NCI-H2081 treated with DMSO at 0.1 percent for 48 hours (cell line): ENCODE measurements at regions not wholly inside any gene's neighbourhood (a gene's known extent, or its start where the extent isn't known, plus 50 kb on each side); places are given as distances from the start of the nearest gene placed in this dataset.
"Not testable (repeated sequence)": the region's sequence is repeated elsewhere in the genome, so short reads cannot be mapped to it uniquely, and the experiment has no call there.

Experiments used
- DNase-seq: peaks from one replicate; lab custom pipeline; 2025; lab: John Stamatoyannopoulos, UW

DNA sequence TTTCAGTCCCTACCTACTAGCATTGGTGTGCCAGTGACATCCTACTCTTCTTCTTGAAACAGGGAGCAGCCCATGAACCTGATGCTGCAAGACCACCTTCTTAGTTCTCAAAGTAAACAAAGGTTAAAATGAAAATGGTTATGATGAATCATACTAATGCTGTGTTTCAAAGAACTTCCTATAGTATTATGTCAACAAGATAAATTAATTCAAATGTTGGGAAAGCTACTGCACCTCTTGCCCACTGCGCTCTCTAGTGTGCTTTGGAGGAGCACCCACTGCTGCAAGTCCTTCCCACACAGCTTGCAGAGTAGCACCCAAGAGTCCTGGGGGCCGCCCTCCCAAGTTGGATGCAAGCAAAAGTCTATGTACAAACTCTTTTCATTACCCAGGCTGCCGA lies 81.1 kb downstream of the CD200R1L start:
- DNase-seq, result no peak

- DNase-seq, result no peak
Observed at GRCh38 chr3:112763258-112763657, 83.4 kb downstream of the CD200R1L start.

DNA sequence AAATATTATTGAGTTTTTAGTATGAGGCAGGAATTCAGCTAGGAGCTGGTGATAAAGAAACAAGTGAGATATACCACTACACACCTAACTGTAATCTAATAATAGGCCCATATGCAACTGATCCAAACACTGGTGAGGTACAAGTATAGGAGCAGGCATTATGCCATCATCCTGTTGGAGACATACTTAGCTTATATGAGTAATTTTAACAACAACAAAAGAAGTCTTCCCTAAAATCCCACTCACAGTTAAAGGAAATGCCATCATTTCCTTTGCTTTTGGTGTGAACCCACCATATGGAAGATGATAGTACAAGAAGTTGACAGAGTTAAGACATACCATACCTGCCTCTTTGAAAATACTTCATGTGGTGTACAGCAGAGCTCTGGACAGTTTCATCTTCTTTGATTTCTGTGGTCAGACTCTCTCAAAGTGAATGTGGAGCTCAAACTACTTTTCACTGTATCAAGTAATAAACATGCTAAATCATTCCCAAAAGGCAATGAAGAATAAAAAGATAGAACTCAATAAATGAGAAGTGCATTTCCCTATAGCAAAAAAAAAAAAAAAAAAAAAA lies 85.5 kb downstream of the CD200R1L start:
- no peak for DNase-seq

DNA sequence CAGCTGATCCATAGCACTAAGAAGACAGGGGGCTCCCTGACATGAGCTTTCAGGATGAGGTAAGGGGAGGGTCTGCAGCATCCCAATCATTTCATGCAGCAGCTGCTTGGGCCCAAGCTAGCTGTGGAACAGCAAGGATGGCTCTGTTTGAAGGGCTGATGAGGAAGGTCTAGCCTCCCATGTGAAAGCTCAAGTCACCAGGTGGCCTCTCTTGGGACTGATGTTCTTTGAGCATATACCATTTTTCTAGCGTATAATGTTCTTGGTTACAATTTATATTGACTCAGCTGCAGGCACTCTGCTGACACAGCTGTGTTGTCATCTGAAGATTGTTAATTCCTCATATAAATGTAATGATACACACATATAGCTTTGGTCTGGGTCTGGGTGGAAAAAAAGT lies 87.0 kb downstream of the CD200R1L start:
- DNase-seq, result peak; percentile 68

DNA sequence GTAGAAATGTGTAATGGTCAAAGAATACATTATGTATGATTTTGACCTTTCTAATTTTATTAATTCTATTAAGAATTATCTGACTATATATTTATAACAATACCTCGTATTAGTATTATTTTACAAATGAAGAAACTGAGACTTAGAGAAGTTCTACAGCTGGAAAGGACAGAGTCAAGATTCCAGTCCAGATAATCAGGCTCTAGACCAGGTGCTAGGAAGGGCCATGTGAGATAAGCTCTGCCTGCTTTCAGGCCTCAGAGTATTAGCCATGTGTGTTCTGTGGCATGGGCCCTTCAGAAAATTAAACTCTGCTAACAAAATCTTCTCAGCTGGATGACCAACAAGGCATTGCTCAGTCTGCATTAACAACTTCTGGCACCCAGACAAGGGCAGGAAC lies 87.5 kb downstream of the CD200R1L start:
- no peak for DNase-seq

DNA sequence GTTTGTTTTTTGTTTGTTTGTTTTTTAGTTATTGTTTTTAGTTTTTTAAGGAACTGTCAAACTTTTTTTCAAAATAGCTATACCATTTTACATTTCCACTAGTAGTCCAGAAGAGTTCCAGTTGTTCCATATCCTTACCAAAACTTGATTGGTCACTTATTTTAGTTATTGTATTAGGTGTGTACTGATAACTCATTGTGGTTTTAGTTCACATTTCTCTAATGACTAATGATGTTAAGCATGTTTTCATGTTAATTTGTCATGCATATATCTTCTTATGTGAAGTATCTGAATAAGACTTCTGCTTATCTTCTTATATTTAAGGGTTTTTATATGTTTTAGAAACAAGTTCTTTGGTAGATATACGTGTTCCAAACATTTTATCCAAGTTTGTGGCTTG lies 89.5 kb downstream of the CD200R1L start:
- DNase-seq, result no peak

DNA sequence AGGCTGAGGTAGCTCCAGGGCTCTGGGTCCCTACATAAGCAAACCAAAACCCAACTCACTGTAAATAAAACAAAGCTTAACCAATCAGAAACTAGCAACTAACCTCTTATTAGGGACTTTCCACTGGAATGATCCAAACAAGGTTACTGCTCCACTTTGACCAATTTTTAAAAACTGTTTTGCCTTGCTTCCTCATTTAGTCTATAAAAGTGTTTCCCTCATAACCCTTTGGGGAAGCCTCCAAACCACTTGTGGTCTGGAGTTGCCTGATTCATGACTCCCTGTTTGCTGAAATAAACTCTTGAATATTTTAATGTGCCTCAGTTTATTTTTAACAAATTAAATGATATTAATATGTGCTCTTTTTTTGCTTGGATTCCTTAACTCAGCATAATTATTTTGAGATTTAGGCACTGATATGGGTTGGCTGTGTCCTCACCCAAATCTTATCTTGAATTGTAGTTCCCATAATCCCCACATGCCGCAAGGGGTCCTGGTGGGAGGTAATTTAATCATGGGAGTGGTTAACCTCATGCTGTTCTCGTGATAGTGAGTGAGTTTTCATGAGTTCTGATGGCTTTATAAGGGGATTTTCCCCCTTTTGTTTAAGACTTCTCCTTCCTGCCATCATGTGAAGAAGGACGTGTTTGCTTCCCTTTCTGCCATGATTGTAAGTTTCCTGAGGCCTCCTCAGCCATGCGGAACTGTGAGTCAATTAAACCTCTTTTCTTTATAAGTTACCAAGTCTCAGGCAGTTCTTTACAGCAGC lies 90.6 kb downstream of the CD200R1L start:
- DNase-seq, result no peak

DNA sequence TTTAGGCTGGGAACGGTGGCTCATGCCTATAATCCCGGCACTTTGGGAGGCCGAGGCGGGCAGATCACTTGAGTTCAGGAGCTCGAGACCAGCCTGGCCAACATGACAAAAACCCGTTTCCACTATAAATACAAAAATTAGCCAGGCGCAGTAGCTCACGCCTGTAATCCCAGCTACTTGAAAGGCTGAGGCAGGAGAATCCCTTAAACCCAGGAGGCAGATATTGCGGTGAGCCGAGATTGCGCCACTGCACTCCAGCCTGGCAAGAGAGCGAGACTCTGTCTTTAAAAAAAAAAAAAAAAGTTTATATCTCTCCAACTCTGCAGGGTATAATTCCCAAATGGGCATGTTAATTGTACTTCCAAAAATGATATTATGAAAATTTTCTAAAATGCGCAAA lies 91.6 kb downstream of the CD200R1L start:
- DNase-seq, result not testable (repeated sequence)

GRCh38 chr3:112751564-112752512 lies 94.8 kb downstream of the CD200R1L start:
- no peak for DNase-seq

DNA sequence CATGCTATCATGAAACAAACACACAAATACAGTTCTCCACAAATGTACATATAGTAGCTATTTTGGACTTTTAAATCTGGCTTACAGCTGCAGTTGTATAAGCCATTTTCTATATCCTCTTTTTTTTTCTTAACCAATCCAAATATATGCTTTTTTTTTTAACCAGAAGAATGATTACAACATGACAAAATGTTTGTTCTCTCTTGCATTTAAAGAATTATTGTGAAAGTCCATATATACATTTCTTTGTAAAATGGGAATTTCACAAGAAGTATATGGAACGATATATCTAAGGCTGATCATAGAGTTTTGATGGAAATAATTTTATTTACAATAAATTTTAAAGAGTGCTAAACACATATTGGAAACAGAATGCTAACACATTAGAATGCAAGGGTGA lies 95.6 kb downstream of the CD200R1L start:
- DNase-seq, result no peak

DNA sequence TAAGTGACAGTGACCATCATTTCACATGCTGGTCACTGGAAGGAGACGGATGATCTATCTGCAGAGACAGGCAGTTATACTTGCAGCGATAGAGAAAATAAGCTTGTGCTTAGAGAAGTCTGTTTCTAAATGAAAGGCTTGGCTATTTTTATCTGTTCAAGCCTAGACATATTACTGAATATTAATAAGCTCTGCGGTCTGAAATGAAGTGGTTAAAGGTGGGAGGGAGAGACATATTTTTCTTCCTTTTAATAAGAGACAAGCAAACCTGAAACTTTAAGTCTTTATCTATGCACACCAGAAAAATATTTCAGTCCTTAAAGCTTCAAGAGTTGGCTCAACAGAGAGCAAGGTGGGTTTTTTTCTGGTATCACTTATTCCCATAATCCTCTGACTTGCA lies 99.0 kb downstream of the CD200R1L start:
- DNase-seq, result no peak

- DNase-seq, result no peak
Observed at GRCh38 chr3:112746675-112747280, 99.9 kb downstream of the CD200R1L start.

GRCh38 chr3:112745567-112746248 lies 101.0 kb downstream of the CD200R1L start:
- DNase-seq, result no peak

DNA sequence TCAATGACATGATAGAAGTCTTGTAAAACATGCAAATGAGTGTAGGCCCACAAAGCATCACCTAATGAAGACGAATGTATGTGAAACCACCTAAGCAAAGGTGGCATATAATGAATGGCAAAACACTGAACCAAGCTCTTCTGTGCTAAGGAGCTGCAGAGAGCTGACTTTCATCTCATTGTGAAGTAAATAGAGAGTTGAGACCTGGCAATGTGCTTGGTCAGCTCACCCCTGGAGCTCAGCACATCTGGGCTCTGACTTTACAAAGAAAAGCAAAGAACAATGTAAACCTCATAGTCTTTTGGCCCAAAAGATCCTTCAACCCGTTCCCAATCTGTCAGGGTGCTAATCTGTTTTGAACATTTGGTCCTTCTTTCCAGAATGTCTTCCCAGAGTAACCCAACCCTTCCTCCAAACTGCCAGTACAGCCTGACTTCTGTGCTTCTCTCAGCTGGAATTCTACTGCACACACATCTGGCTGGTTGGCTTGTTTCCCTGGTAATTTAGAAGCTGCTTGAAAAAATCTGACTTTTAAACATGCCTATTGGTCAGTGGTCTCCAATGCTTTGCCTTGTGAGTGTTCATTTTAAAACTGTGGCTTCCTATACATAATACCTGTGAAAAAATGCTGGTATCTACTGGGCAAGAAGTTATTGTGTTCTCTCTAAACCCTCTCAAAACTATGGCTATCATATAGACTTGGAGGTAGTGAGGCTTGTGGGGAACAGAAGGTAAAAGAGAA lies 101.7 kb downstream of the CD200R1L start:
- DNase-seq, result no peak

DNA sequence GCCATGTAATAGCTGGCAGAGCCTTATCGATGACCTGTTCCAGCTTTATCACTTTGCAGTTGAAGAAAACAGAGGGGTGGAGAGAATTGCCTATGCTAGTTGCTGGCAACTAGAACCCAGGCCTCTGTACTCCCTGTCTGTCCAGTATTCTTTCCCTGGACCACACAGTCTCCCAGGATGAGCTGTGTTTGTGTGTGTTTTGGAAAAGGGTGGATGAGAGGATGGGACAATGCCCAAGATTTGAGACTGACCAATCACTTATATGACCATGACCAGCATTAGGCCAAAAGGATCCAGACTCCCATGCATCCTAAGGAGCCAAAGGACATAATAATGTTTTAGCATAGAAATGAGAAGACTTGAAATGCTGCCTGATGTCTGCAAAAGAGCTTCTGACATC lies 102.6 kb downstream of the CD200R1L start:
- DNase-seq, result no peak

GRCh38 chr3:112742934-112743333 lies 102.0 kb upstream of the CCDC80 start:
- DNase-seq, result no peak

DNA sequence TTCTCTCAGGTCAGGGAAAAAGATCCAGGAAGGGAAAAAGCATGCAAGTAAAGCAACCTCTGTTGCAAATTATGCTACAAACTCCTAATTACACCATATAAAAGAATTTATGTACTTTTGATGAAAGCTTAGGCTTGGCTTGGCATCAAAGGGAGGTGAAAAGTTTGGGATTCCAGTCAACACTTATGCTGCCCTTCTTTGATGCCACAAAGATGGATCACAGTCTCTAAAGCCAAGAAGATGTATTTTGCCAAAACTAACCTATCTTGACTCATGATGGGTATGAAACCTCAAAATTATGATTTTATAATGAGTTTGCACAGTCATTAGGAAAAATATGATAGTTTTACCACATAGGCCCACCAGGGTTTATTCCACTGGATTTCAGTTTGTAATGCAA lies 101.0 kb upstream of the CCDC80 start:
- no peak for DNase-seq

GRCh38 chr3:112740835-112741234 lies 99.9 kb upstream of the CCDC80 start:
- no peak for DNase-seq

GRCh38 chr3:112739252-112739965 lies 98.5 kb upstream of the CCDC80 start:
- DNase-seq, result no peak

DNA sequence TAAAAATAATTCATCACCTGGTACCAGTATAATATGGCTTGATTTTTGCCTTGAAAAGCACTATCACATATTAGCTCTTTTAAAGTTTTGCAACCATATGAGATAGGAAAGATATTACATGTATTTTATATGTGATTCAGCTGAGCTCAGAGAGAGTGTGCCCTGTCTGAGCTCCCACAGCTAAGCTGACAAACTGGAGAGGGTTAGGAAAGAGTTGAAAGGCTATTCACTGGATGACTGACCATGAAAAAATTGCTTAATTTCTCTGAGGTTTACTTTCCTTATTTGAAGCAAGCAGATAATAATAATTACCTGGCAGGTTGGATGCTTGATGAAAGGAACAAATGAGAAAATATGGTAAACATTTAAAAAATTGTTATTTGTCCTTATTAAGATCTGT lies 97.4 kb upstream of the CCDC80 start:
- no peak for DNase-seq
